A673 (cell line): ENCODE measurements at regions not wholly inside any gene's neighbourhood (a gene's known extent, or its start where the extent isn't known, plus 50 kb on each side); places are given as distances from the start of the nearest gene placed in this dataset.

ENCODE experiments used
- CTCF ChIP-seq: fragments of 300-800, 200-600 bp; sonication (generic); conservative IDR thresholded peaks from 2 replicates; pipeline ENCODE4 v1.5.1; 2017; ENCODE audit warnings: low read depth, mild to moderate bottlenecking, antibody characterized with exemption, low read length, moderate library complexity, mixed read lengths
- EZH2 ChIP-seq: fragments of 200-600 bp; sonication (generic); IDR thresholded peaks from 2 replicates; pipeline ENCODE4 v1.6.1; 2017; ENCODE audit warnings: borderline replicate concordance, low read depth, mild to moderate bottlenecking, mixed read lengths, antibody characterized with exemption, low read length; ENCODE audit not compliant: poor library complexity, severe bottlenecking

DNA sequence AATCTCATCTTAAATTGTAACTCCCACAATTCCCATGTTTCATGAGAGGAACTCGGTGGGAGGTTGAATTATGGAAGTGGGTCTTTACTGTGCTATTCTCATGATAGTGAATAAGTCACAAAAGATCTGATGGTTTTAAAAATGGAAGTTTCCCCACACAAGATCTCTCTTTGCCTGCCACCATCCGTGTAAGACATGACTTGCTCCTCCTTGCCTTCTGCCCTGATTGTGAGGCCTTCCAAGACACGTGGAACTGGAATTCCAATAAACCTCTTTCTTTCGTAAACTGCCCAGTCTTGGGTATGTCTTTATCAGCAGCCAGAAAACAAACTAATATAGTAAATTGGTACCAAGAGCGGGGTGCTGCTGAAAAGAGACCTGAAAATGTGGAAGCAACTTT is 761.6 kb upstream of the RGS18 start:
- TF ChIP-seq CTCF (no peak), EZH2 (no peak)
